GM18867 (cell line): ENCODE measurements at regions not wholly inside any gene's neighbourhood (a gene's known extent, or its start where the extent isn't known, plus 50 kb on each side); places are given as distances from the start of the nearest gene placed in this dataset.
"Not testable (repeated sequence)": the region's sequence is repeated elsewhere in the genome, so short reads cannot be mapped to it uniquely, and the experiment has no call there.

Experiments
- ATAC-seq: cut with Tn5 transposase; IDR thresholded peaks from one replicate; pipeline ENCODE4 v1.9.1; 2021; ENCODE audit warnings: mild to moderate bottlenecking, moderate library complexity; ENCODE audit not compliant: unreplicated experiment

GRCh38 chr9:82052081-82052480 lies 63.5 kb downstream of the SPATA31D1 start:
- ATAC-seq, result no peak

- no peak for ATAC-seq
These were observed 65.9 kb downstream of the SPATA31D1 start for GRCh38 chr9:82054264-82055015.

- ATAC-seq, result no peak
These were observed 69.2 kb downstream of the SPATA31D1 start for GRCh38 chr9:82057805-82058204.

DNA sequence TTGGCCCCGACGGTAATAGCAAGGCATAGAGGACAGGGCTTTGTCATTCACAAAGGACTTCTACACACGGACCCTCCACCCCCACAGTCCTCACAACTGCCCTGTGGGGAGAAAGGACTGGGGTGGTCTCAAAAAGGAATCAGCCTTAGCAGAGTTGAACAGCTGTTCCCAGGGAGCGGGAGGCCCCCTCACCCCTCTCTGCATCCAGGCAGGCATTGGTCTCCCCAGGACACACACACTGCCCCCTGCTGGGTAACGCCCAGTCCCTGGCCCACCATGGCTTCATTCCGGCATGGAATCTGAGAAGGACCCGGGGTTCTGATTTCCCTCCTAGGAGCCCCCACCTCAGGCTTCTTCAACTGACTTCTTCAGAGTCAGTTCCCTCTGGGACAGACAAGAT lies 73.2 kb downstream of the SPATA31D1 start:
- ATAC-seq, result not testable (repeated sequence)

DNA sequence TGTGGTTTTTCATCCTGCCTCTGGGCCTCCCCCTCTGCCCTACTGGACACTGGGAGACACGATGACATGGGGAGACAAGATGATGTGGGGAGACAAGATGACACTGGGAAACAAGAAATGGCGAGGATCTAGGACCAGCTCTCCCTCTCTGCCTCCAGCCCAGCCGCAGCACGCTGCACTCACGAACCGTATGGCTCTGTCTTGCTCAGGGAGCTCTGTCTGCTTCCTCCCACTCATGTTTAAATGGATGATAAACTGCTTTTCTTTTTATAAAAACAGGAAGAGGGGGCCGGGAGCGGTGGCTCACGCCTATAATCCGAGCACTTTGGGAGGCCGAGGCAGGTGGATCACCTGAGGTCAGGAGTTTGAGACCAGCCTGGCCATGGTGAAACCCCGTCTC lies 73.7 kb downstream of the SPATA31D1 start:
- ATAC-seq, result no peak

DNA sequence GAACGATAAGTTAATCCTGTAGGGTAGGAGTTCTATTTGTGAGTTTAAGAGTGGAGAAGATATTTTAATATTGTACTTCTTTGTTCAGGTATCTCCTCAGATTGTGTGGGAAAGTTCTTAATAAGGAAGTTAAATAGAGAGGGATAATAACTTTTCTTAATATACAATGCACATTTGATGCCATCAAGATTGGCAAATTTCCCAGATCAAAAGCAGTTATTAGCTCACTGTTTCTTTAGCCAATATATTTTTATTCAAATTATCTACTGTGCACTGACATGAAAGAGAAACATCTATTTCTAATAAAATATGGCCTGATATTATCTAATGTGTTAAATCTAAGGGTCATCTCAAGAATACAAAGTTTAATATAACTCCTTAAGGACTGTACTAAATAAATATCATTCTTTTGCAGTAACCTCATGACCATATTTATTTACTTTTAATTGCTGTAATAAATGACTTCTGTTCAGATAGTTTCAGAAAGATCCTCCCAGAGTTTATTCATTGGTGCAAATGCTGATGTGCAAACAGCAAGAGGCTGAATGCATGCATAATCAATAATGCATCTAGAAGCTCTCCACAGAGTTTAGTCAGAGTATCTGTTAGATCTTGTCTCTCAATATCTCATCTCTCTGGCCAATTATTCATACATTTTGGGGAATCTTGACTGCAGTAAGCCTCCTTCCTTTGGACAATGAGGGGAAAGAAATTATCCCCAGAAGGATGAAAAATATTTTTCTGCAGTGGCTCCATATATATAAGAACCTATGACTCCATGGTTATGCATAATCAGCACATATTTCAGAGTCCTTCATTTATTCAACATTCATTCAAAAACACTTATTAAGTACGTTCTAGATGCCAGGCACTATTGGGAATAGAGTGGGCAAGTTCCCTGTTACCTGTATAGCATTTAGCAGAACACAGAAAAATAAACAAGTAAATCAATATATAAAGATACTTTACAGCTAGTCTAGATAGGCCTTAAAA lies 85.3 kb downstream of the SPATA31D1 start:
- no peak for ATAC-seq

DNA sequence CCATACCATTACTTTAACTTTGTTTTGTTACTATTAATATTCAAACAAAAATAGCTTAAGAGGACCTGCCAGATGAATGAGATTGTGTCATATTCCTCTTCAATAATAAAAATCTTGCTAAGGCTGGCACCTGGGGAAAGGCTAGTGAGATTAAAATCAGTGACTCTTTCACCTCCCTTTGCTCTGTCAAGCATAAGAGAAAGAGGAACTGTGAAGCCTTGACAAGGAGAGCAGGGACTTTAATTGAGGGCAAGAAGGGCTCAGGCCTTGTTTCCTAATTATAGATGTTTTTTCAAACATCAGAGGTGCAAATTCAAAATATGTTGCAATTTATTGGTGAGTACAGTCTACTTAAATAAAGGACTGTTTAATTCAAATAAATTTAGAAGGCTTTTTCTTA lies 91.7 kb downstream of the SPATA31D1 start:
- no peak for ATAC-seq

GRCh38 chr9:82081496-82081895 lies 92.9 kb downstream of the SPATA31D1 start:
- no peak for ATAC-seq

GRCh38 chr9:82082563-82082962 lies 94.0 kb downstream of the SPATA31D1 start:
- ATAC-seq, result no peak

DNA sequence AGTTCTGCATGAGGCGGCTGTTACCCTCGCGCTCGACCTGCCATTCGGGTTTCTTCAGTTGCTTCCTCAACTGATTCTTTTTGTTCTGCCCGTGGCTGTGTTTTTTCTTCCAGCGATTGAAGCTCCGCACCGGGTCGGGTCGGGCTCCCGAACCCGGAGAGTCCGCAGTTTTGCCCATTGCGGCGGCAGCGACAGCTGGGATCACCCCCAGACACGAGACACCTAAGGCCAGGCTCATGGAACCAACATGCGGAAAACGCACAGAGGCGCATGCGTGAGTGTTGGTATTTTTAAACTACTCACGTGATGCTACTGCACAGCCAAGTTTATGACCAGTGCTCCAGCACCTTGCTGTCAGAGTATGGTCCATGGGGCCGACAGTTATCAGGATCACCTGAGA lies 100.0 kb downstream of the SPATA31D1 start:
- ATAC-seq, result no peak

DNA sequence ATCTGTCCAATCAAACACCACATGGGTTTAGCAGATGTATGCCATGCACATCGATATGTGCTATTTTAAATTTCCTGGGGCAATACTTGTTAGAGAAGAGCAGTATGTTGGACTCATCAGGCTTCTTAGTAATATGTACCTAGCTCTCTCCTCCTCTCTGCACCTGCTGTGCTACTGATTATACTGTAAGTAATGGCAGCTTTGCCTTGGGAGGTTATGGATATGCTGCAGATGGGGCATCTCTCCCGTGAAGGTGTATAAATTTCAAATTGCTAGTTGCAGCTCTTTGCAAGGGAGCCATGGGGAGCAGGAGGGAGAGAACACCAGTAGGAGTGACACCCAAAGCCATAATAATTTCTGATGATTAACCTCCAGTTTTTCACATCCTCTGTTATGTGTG lies 101.5 kb downstream of the SPATA31D1 start:
- ATAC-seq, result no peak

DNA sequence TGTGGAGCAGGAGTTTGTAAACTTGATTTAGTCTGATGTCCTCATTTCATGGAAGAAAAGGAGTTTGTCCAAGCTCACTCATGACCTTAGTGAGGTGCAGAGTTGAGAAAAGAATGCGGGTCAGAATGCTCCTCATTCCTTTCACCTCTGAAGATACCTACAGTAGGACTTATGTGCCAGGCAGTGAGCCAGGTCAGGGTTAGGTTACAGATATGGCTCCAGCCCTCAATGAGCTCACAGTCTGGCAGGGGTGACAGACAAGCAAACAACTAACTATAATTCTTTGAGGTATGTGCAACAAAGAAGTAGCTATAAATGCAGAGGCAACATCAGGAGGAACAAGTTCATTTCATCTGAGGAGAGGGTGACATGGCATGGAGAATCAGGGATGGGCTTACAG lies 102.5 kb downstream of the SPATA31D1 start:
- no peak for ATAC-seq

- no peak for ATAC-seq
These were observed 103.0 kb downstream of the SPATA31D1 start for GRCh38 chr9:82091610-82092009.

- no peak for ATAC-seq
These were observed 112.9 kb downstream of the SPATA31D1 start for GRCh38 chr9:82101475-82101874.

- ATAC-seq, result no peak
These were observed 115.7 kb downstream of the SPATA31D1 start for GRCh38 chr9:82104252-82104651.

- no peak for ATAC-seq
These were observed 117.2 kb downstream of the SPATA31D1 start for GRCh38 chr9:82105729-82106128.

DNA sequence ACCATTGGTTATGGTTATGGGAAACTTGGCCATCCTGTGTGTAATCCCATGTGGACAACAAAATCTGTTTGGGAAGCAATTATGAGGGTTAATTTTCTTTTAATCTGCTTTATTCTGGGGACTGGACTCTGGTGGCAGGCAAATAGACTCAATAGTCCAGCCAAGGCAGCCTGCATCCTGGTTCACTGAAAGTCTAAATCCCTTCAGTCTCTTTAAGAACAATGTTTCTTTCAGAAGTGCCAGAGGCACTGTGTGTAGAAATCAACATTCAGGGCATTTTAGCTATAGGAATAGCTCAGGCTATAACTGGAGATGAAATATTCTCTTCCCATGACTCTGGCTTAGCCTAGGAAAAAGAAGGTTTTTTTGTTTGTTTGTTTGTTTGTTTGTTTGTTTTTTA lies 118.0 kb downstream of the SPATA31D1 start:
- no peak for ATAC-seq

DNA sequence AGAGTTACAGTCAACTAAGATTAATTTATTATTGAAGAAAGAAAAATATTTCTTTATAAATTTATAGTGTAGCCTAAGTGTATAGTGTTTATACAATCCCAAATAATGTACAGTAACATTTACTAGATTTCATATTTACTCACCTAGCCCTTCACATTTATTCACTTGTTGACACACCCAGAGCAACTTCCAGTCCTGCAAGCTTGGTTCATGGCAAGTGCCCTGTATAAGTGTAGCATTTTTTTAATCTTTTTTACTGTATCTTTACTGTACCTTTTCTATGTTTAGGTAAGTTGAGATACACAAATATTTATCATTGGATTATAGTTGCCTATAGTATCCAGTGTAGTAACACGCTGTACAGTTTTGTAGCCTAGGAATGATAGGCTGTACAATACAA lies 119.9 kb downstream of the SPATA31D1 start:
- no peak for ATAC-seq

GRCh38 chr9:82108941-82109340 lies 120.4 kb downstream of the SPATA31D1 start:
- no peak for ATAC-seq

DNA sequence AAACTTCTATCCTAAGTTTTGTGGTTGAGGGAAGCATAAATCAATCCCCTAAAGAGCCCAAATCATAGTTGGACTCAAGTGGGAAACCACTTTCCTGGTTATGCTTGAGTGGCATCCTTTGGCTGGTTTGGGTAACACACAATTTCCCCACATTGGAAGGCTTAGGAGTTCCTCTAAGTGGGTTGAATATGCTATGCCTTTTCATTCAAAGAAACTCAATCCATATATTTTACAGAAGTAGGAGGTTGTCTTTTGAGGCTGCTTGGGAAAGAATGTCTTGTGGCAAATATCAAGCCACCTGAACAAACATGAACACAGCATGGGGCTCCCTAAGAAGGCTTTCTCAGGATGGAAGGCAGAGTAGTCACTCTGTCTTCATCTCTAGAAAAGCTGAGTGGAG lies 121.1 kb downstream of the SPATA31D1 start:
- ATAC-seq, result no peak

GRCh38 chr9:82110881-82111280 lies 122.3 kb downstream of the SPATA31D1 start:
- no peak for ATAC-seq

DNA sequence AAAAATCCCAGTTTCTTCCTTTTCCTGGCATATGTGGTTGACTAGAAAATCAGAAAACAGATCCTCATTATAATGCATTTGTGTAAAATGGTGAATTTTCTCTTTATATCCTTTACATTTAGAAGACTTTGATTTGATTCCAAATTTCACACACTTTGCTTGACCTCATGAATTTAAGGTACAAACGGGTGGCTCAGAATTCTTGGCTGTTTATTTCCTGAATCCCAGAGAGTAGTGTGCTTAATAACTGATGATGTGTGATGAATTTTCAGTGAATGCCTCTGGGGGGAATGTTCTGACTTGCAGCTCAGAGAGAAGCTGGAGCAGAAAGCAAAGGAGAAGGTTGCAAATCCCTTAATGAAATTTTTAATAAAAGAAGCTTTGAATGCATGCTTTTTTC lies 126.8 kb downstream of the SPATA31D1 start:
- ATAC-seq, result no peak
